Body of pancreas (tissue), 4 donors: ENCODE measurements at regions not wholly inside any gene's neighbourhood (a gene's known extent, or its start where the extent isn't known, plus 50 kb on each side); places are given as distances from the start of the nearest gene placed in this dataset.

Experiments
- CTCF ChIP-seq, 7 experiments: fragments of 450-650 bp in 4 of 7; fragments of 200-600 bp in 3 of 7; sonication (generic) in 3 of 7; IDR thresholded peaks; one replicate each; pipeline ENCODE4 v1.5.1; 2016 to 2019; ENCODE audit warnings: antibody characterized with exemption in 7 of 7
- POLR2A ChIP-seq, 3 donors: fragments of 450-650 bp; IDR thresholded peaks; one replicate each; pipeline ENCODE4 v1.6.1; 2016; ENCODE audit warnings: antibody characterized with exemption in 3 of 3, mild to moderate bottlenecking in 2 of 3

- TF ChIP-seq CTCF (IDR thresholded peaks at IDR 0.05) (no peak), POLR2A (IDR thresholded peaks at IDR 0.05) (no peak)
Measured at GRCh38 chr5:126315341-126315740, 107.9 kb upstream of the GRAMD2B start.
